ENCODE measurements at regions not wholly inside any gene's neighbourhood (a gene's known extent, or its start where the extent isn't known, plus 50 kb on each side); places are given as distances from the start of the nearest gene placed in this dataset.

DNA sequence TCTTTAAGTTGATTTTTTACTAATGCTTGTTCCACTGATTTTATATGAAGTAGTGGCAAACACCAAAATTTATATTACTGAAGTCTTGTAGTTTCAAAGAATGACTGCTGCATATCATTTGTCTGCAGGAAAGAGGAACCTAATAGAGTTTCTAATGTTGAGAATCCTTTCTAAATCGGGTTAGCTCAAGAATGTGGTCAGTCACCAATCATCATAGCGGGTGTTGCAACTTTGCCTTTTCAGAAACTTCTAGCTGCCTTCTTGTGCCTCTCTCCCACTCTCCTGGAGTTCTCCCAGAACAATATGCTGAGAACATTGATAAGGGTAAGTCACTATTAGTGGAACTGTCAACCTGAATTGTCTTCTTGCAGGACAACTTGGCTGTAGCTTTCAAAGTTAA is 524.8 kb upstream of the SORCS1 start:
- POLR2A ChIA-PET, result no interaction called here
- ATAC-seq, result no peak

DNA sequence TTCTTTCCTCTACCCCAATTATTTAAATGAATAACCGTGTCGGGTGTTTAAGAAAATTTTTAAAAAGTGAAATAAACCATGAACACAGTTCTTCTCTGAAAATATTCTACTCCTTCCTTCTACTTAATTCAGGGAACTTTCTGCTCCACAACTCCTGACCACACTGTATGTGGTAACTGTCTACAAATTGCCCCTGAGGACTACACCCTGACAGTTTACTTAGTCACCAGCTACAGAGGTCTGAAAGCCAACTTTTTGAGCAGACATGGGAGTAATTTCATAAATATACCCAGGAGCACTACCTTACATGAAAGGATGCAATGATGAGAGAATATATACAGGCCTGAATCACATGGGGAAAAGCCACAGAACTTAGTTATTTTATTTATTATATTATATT is 523.2 kb upstream of the SORCS1 start:
- no peak for TF ChIP-seq NFATC4 (CRISPR knock-in tag; IDR thresholded peaks at IDR 0.05)
- TF ChIP-seq CBFB (CRISPR knock-in tag; IDR thresholded peaks at IDR 0.05; ENCODE audit: low read depth), result no peak
- no peak for TF ChIP-seq ZNF416 (CRISPR knock-in tag; IDR thresholded peaks at IDR 0.05)
- no peak for TF ChIP-seq SMAD3 (CRISPR knock-in tag; IDR thresholded peaks at IDR 0.05; ENCODE audit: borderline replicate concordance)
- TF ChIP-seq, protein P1, sequence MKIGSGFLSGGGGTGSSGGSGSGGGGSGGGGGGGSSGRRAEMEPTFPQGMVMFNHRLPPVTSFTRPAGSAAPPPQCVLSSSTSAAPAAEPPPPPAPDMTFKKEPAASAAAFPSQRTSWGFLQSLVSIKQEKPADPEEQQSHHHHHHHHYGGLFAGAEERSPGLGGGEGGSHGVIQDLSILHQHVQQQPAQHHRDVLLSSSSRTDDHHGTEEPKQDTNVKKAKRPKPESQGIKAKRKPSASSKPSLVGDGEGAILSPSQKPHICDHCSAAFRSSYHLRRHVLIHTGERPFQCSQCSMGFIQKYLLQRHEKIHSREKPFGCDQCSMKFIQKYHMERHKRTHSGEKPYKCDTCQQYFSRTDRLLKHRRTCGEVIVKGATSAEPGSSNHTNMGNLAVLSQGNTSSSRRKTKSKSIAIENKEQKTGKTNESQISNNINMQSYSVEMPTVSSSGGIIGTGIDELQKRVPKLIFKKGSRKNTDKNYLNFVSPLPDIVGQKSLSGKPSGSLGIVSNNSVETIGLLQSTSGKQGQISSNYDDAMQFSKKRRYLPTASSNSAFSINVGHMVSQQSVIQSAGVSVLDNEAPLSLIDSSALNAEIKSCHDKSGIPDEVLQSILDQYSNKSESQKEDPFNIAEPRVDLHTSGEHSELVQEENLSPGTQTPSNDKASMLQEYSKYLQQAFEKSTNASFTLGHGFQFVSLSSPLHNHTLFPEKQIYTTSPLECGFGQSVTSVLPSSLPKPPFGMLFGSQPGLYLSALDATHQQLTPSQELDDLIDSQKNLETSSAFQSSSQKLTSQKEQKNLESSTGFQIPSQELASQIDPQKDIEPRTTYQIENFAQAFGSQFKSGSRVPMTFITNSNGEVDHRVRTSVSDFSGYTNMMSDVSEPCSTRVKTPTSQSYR (CRISPR knock-in tag; IDR thresholded peaks at IDR 0.05), result no peak
- no peak for TF ChIP-seq GABPB1 (CRISPR knock-in tag; IDR thresholded peaks at IDR 0.05)
- TF ChIP-seq, protein P2, sequence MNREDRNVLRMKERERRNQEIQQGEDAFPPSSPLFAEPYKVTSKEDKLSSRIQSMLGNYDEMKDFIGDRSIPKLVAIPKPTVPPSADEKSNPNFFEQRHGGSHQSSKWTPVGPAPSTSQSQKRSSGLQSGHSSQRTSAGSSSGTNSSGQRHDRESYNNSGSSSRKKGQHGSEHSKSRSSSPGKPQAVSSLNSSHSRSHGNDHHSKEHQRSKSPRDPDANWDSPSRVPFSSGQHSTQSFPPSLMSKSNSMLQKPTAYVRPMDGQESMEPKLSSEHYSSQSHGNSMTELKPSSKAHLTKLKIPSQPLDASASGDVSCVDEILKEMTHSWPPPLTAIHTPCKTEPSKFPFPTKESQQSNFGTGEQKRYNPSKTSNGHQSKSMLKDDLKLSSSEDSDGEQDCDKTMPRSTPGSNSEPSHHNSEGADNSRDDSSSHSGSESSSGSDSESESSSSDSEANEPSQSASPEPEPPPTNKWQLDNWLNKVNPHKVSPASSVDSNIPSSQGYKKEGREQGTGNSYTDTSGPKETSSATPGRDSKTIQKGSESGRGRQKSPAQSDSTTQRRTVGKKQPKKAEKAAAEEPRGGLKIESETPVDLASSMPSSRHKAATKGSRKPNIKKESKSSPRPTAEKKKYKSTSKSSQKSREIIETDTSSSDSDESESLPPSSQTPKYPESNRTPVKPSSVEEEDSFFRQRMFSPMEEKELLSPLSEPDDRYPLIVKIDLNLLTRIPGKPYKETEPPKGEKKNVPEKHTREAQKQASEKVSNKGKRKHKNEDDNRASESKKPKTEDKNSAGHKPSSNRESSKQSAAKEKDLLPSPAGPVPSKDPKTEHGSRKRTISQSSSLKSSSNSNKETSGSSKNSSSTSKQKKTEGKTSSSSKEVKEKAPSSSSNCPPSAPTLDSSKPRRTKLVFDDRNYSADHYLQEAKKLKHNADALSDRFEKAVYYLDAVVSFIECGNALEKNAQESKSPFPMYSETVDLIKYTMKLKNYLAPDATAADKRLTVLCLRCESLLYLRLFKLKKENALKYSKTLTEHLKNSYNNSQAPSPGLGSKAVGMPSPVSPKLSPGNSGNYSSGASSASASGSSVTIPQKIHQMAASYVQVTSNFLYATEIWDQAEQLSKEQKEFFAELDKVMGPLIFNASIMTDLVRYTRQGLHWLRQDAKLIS (CRISPR knock-in tag; IDR thresholded peaks at IDR 0.05; ENCODE audit: borderline replicate concordance), result no peak
- TF ChIP-seq, protein P3, sequence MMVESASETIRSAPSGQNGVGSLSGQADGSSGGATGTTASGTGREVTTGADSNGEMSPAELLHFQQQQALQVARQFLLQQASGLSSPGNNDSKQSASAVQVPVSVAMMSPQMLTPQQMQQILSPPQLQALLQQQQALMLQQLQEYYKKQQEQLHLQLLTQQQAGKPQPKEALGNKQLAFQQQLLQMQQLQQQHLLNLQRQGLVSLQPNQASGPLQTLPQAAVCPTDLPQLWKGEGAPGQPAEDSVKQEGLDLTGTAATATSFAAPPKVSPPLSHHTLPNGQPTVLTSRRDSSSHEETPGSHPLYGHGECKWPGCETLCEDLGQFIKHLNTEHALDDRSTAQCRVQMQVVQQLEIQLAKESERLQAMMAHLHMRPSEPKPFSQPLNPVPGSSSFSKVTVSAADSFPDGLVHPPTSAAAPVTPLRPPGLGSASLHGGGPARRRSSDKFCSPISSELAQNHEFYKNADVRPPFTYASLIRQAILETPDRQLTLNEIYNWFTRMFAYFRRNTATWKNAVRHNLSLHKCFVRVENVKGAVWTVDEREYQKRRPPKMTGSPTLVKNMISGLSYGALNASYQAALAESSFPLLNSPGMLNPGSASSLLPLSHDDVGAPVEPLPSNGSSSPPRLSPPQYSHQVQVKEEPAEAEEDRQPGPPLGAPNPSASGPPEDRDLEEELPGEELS (CRISPR knock-in tag; IDR thresholded peaks at IDR 0.05), result no peak
- no peak for TF ChIP-seq GTF2I (CRISPR knock-in tag; conservative IDR thresholded peaks at IDR 0.05)
- no peak for TF ChIP-seq CREB1 (CRISPR knock-in tag; IDR thresholded peaks at IDR 0.05)
- TF ChIP-seq RORB (CRISPR knock-in tag; IDR thresholded peaks at IDR 0.05), result no peak
- TF ChIP-seq OVOL2 (CRISPR knock-in tag; IDR thresholded peaks at IDR 0.05; ENCODE audit: borderline replicate concordance), result no peak
- no peak for TF ChIP-seq ZNF219 (CRISPR knock-in tag; IDR thresholded peaks at IDR 0.05; ENCODE audit: borderline replicate concordance)
- no peak for TF ChIP-seq MXD4 (CRISPR knock-in tag; IDR thresholded peaks at IDR 0.05; ENCODE audit: borderline replicate concordance)
- DNase-seq (ENCODE audit: low spot score), result no peak
- peaks cover 7% of the 10 kb centered on the region for H3K4me1 Mint-ChIP-seq
- no peaks in the 10 kb centered on the region for H3K36me3 Mint-ChIP-seq
- ATAC-seq, result no peak
- H3K27ac Mint-ChIP-seq, result no peak overlapping the region
- no peaks in the 10 kb centered on the region for H3K9me3 Mint-ChIP-seq
- H3K27me3 Mint-ChIP-seq (ENCODE audit: low read depth), result no peaks in the 10 kb centered on the region
- POLR2A ChIA-PET, result no interaction called here
- CTCF ChIA-PET, result no interaction called here
- no peak overlapping the region for H3K4me3 Mint-ChIP-seq

More for the DNA sequence above, 524.8 kb upstream of the SORCS1 start:
- DNase-seq (ENCODE audit: low spot score), result no peak
- H3K27ac Mint-ChIP-seq, result no peak overlapping the region
- H3K27me3 Mint-ChIP-seq (ENCODE audit: low read depth), result no peaks in the 10 kb centered on the region
- peaks cover 7% of the 10 kb centered on the region for H3K4me1 Mint-ChIP-seq
- TF ChIP-seq, protein P4, sequence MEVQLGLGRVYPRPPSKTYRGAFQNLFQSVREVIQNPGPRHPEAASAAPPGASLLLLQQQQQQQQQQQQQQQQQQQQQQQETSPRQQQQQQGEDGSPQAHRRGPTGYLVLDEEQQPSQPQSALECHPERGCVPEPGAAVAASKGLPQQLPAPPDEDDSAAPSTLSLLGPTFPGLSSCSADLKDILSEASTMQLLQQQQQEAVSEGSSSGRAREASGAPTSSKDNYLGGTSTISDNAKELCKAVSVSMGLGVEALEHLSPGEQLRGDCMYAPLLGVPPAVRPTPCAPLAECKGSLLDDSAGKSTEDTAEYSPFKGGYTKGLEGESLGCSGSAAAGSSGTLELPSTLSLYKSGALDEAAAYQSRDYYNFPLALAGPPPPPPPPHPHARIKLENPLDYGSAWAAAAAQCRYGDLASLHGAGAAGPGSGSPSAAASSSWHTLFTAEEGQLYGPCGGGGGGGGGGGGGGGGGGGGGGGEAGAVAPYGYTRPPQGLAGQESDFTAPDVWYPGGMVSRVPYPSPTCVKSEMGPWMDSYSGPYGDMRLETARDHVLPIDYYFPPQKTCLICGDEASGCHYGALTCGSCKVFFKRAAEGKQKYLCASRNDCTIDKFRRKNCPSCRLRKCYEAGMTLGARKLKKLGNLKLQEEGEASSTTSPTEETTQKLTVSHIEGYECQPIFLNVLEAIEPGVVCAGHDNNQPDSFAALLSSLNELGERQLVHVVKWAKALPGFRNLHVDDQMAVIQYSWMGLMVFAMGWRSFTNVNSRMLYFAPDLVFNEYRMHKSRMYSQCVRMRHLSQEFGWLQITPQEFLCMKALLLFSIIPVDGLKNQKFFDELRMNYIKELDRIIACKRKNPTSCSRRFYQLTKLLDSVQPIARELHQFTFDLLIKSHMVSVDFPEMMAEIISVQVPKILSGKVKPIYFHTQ (CRISPR knock-in tag; IDR thresholded peaks at IDR 0.05), result no peak
- TF ChIP-seq FOXJ3 (CRISPR knock-in tag; IDR thresholded peaks at IDR 0.05; ENCODE audit: borderline replicate concordance) (no peak), FOXP1 (CRISPR knock-in tag; IDR thresholded peaks at IDR 0.05; ENCODE audit: borderline replicate concordance) (no peak)
- no peaks in the 10 kb centered on the region for H3K9me3 Mint-ChIP-seq
- no peak overlapping the region for H3K4me3 Mint-ChIP-seq
- CTCF ChIA-PET, result no interaction called here
- H3K36me3 Mint-ChIP-seq, result no peaks in the 10 kb centered on the region

Measured in WTC11 (cell line).